Stimulated activated CD4-positive, alpha-beta T cell treated with anti-CD3 and anti-CD28 coated beads, Interleukin-4, amount 100 ng/mL, for 48 hours (primary cell): ENCODE measurements at regions not wholly inside any gene's neighbourhood (a gene's known extent, or its start where the extent isn't known, plus 50 kb on each side); places are given as distances from the start of the nearest gene placed in this dataset.

Experiments
- DNase-seq, 2 donors: peaks; one replicate each; pipeline ENCODE4 v3.0.0-alpha.2; 2020; ENCODE audit warnings: low read depth in 2 of 2

GRCh38 chr6:145020114-145020513, 715.2 kb downstream of the EPM2A start:
- no peak for DNase-seq

- no peak for DNase-seq
Observed at GRCh38 chr6:145020543-145020942, 714.8 kb downstream of the EPM2A start.

- no peak for DNase-seq
Observed at GRCh38 chr6:145022199-145022796, 713.0 kb downstream of the EPM2A start.

GRCh38 chr6:145023116-145023726, 712.1 kb downstream of the EPM2A start:
- DNase-seq = no peak

GRCh38 chr6:145025488-145025887, 709.8 kb downstream of the EPM2A start:
- DNase-seq = no peak

GRCh38 chr6:145026267-145026679, 709.0 kb downstream of the EPM2A start:
- DNase-seq = no peak

GRCh38 chr6:145028144-145028818, 707.0 kb downstream of the EPM2A start:
- DNase-seq = no peak

GRCh38 chr6:145031001-145031400, 704.3 kb downstream of the EPM2A start:
- no peak for DNase-seq

GRCh38 chr6:145031962-145032361, 703.4 kb downstream of the EPM2A start:
- DNase-seq = no peak

- no peak for DNase-seq
Observed at GRCh38 chr6:145032562-145033145, 702.7 kb downstream of the EPM2A start.

- no peak for DNase-seq
Observed at GRCh38 chr6:145034664-145035063, 700.7 kb downstream of the EPM2A start.

- no peak for DNase-seq
Observed at GRCh38 chr6:145036236-145036635, 699.1 kb downstream of the EPM2A start.

GRCh38 chr6:145036848-145037567, 698.3 kb downstream of the EPM2A start:
- DNase-seq = no peak

GRCh38 chr6:145042559-145042958, 692.8 kb downstream of the EPM2A start:
- DNase-seq = no peak

GRCh38 chr6:145043926-145044500, 691.3 kb downstream of the EPM2A start:
- DNase-seq = no peak

GRCh38 chr6:145044641-145045246, 690.6 kb downstream of the EPM2A start:
- no peak for DNase-seq

GRCh38 chr6:145045582-145045981, 689.7 kb downstream of the EPM2A start:
- no peak for DNase-seq

GRCh38 chr6:145047891-145048290, 687.4 kb downstream of the EPM2A start:
- no peak for DNase-seq

GRCh38 chr6:145051661-145052060, 683.7 kb downstream of the EPM2A start:
- no peak for DNase-seq

GRCh38 chr6:145055567-145055966, 679.8 kb downstream of the EPM2A start:
- no peak for DNase-seq

GRCh38 chr6:145060714-145061113, 674.6 kb downstream of the EPM2A start:
- DNase-seq = no peak
